ENCODE measurements at regions not wholly inside any gene's neighbourhood (a gene's known extent, or its start where the extent isn't known, plus 50 kb on each side); places are given as distances from the start of the nearest gene placed in this dataset.

DNA sequence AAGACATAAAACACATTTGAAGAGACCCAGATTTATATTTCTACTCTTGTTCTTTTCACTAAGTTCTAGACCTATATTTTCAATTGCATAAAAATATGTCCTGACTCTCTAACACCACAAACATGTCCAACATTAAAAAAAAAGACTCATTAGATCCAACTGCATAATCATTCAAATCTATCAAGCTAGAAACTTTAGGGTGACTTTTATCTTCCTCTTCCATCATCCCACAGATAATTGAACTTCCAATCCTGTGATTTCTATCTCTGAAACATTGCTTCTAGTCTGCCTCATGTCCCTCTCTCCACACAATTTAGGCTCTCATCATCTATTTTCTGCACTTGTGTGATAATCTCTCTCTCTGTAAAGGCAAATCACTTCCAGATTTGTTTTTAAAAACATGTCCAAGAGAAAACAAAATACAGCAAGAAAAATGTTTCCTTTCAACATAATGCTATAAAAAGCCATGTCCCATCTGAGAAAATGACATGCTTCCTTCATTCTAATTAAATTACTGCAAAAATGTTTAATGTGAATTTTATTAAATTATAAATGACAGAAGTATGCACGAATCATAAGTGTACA is 615.9 kb downstream of the RNF144B start:
- H3K27ac ChIP-seq (ENCODE audit: low read depth, low read length): no peak overlapping the region
- no peaks in the 10 kb centered on the region for H3K36me3 ChIP-seq (ENCODE audit: control insufficient read depth, insufficient read depth, low read length)
- no peak overlapping the region for H3K9ac ChIP-seq (ENCODE audit: extremely low read depth, low read length, poor library complexity, severe bottlenecking)
- H3K27me3 Mint-ChIP-seq (ENCODE audit: insufficient read depth): no peaks in the 10 kb centered on the region
- H3K4me1 Mint-ChIP-seq: peaks cover 4% of the 10 kb centered on the region
- no peak overlapping the region for H3K4me3 ChIP-seq (ENCODE audit: low read length)
- no peak overlapping the region for H3K27ac Mint-ChIP-seq
- no peaks in the 10 kb centered on the region for H3K9me3 Mint-ChIP-seq
- WGBS, 2 experiments (ENCODE audit: insufficient coverage in 1 of 2, insufficient read length in 1 of 2): 89% methylated on average over 1 of the region's 1 CpG; no CpG with 5 or more reads in 1 of the 2 experiments
- TF ChIP-seq, protein P1, sequence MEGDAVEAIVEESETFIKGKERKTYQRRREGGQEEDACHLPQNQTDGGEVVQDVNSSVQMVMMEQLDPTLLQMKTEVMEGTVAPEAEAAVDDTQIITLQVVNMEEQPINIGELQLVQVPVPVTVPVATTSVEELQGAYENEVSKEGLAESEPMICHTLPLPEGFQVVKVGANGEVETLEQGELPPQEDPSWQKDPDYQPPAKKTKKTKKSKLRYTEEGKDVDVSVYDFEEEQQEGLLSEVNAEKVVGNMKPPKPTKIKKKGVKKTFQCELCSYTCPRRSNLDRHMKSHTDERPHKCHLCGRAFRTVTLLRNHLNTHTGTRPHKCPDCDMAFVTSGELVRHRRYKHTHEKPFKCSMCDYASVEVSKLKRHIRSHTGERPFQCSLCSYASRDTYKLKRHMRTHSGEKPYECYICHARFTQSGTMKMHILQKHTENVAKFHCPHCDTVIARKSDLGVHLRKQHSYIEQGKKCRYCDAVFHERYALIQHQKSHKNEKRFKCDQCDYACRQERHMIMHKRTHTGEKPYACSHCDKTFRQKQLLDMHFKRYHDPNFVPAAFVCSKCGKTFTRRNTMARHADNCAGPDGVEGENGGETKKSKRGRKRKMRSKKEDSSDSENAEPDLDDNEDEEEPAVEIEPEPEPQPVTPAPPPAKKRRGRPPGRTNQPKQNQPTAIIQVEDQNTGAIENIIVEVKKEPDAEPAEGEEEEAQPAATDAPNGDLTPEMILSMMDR (conservative IDR thresholded peaks at IDR 0.05): no peak
- no peaks in the 10 kb centered on the region for H3K36me3 Mint-ChIP-seq (ENCODE audit: low read depth)
- H3K27me3 ChIP-seq (ENCODE audit: control insufficient read depth, insufficient read depth, low read length, poor library complexity, severe bottlenecking): no peaks in the 10 kb centered on the region
- no peak for DNase-seq
- H3K4me3 Mint-ChIP-seq: no peak overlapping the region
- H3K9me3 ChIP-seq (ENCODE audit: control insufficient read depth, low read length): no peaks in the 10 kb centered on the region
- peaks cover 4% of the 10 kb centered on the region for H3K4me1 ChIP-seq (ENCODE audit: control insufficient read depth, insufficient read depth, low read length)

DNA sequence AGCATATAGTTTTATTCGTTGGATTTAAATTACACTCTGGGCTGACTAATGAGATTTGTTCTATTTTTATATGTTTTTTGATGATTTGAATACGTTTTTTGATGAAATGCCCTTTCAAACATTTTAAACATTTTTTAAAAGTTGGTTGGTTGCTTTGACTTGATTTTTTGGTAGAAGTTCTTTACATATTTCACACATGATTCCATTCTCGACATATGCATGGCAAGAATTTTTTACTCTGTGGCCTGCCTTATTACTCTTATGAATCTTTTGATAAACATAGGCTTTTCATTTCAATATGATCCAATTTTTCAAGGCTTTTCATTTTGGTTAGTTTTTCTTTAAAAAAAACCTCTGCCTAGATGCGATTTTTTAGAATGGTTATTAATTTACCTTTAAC is 617.0 kb downstream of the RNF144B start:
- Histone ChIP-seq H3K4me1 (ENCODE audit: control insufficient read depth, insufficient read depth, low read length) (peaks cover 4% of the 10 kb centered on the region), H3K9me3 (ENCODE audit: control insufficient read depth, low read length) (no peaks in the 10 kb centered on the region), H3K27me3 (ENCODE audit: control insufficient read depth, insufficient read depth, low read length, poor library complexity, severe bottlenecking) (no peaks in the 10 kb centered on the region), H3K27ac (ENCODE audit: low read depth, low read length) (no peak overlapping the region), H3K36me3 (ENCODE audit: control insufficient read depth, insufficient read depth, low read length) (no peaks in the 10 kb centered on the region), H3K9ac (ENCODE audit: extremely low read depth, low read length, poor library complexity, severe bottlenecking) (no peak overlapping the region), H3K4me3 (ENCODE audit: low read length) (no peak overlapping the region)
- Mint-ChIP-seq H3K27ac (no peak overlapping the region), H3K36me3 (ENCODE audit: low read depth) (no peaks in the 10 kb centered on the region), H3K9me3 (no peaks in the 10 kb centered on the region), H3K4me3 (no peak overlapping the region), H3K4me1 (peaks cover 4% of the 10 kb centered on the region), H3K27me3 (ENCODE audit: insufficient read depth) (no peaks in the 10 kb centered on the region)
- WGBS, 2 experiments (ENCODE audit: insufficient coverage in 1 of 2, insufficient read length in 1 of 2): 95 to 98% methylated on average over 3 to 4 of the region's 4 CpGs
- TF ChIP-seq, protein P1 (conservative IDR thresholded peaks at IDR 0.05): no peak
- DNase-seq: no peak

DNA sequence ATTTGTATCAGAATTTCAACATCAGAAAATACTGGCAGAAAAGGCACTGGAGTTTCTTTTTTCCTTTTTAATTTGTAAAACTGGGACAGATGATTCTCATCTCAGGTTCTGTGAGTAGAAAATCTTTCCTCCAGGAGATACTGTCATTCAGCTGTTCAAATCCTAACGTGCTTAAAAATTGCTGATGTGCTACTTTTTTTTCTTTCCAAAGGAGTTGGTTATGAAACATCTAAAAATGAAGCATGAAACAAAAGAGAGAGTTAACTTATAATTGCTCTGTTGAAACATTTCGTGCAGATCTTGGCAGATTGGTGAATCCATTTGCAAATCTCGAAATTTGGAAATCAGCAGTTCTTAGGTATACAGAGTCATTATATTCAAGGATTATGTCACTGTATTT is 622.6 kb downstream of the RNF144B start:
- H3K27ac Mint-ChIP-seq: no peak overlapping the region
- no peaks in the 10 kb centered on the region for H3K9me3 ChIP-seq (ENCODE audit: control insufficient read depth, low read length)
- H3K4me3 ChIP-seq (ENCODE audit: low read length): no peak overlapping the region
- no peak overlapping the region for H3K4me3 Mint-ChIP-seq
- no peaks in the 10 kb centered on the region for H3K36me3 Mint-ChIP-seq (ENCODE audit: low read depth)
- H3K27me3 Mint-ChIP-seq (ENCODE audit: insufficient read depth): no peaks in the 10 kb centered on the region
- H3K4me1 ChIP-seq (ENCODE audit: control insufficient read depth, insufficient read depth, low read length): no peaks in the 10 kb centered on the region
- H3K27me3 ChIP-seq (ENCODE audit: control insufficient read depth, insufficient read depth, low read length, poor library complexity, severe bottlenecking): no peaks in the 10 kb centered on the region
- no peak overlapping the region for H3K9ac ChIP-seq (ENCODE audit: extremely low read depth, low read length, poor library complexity, severe bottlenecking)
- WGBS, 2 experiments (ENCODE audit: insufficient coverage in 1 of 2, insufficient read length in 1 of 2): 81 to 100% methylated on average over 3 of the region's 3 CpGs
- H3K9me3 Mint-ChIP-seq: no peaks in the 10 kb centered on the region
- TF ChIP-seq, protein P1 (conservative IDR thresholded peaks at IDR 0.05): no peak
- H3K4me1 Mint-ChIP-seq: no peaks in the 10 kb centered on the region
- no peaks in the 10 kb centered on the region for H3K36me3 ChIP-seq (ENCODE audit: control insufficient read depth, insufficient read depth, low read length)
- H3K27ac ChIP-seq (ENCODE audit: low read depth, low read length): no peak overlapping the region
- no peak for DNase-seq

Measured in endodermal cell (in vitro differentiated cells).